ENCODE measurements at regions not wholly inside any gene's neighbourhood (a gene's known extent, or its start where the extent isn't known, plus 50 kb on each side); places are given as distances from the start of the nearest gene placed in this dataset.

DNA sequence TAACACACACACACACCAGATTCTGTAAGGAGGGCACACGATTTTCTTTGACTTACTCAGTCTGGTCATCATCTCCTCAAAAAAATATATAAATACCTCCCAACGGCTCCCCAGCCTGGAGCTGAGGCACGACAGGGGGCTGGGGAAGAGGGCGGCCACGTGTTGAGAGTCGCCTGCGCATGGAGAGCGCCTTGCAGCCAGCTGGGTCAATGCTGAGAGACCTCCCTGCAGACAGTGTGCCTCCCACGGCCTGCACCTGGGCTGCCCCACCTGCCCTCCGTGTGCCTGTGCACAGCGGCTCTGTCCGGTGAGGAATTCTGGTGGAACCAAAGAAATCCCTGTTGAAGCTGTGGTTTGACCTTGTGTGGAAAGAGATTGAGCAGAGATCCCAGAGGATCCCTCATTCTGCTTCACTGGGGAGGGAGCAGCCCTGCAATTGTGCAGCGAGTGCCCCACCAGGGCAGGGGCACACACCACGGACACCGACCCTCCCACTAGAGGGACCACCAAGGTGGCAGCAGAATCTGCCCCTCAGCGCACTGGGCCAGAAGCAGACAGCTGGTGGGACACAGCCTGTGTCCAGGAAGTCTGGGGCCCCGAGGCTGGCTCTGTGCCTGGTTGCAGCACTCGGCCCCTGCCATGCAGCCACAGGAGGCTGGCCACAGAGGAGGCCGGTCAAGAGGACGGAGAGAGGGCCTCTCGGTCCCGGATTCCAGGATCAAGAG, 150.5 kb upstream of the PPP2R2D start:
- no peak for DNase-seq (ENCODE audit: low spot score)
- TF ChIP-seq, protein P1, sequence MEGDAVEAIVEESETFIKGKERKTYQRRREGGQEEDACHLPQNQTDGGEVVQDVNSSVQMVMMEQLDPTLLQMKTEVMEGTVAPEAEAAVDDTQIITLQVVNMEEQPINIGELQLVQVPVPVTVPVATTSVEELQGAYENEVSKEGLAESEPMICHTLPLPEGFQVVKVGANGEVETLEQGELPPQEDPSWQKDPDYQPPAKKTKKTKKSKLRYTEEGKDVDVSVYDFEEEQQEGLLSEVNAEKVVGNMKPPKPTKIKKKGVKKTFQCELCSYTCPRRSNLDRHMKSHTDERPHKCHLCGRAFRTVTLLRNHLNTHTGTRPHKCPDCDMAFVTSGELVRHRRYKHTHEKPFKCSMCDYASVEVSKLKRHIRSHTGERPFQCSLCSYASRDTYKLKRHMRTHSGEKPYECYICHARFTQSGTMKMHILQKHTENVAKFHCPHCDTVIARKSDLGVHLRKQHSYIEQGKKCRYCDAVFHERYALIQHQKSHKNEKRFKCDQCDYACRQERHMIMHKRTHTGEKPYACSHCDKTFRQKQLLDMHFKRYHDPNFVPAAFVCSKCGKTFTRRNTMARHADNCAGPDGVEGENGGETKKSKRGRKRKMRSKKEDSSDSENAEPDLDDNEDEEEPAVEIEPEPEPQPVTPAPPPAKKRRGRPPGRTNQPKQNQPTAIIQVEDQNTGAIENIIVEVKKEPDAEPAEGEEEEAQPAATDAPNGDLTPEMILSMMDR (IDR thresholded peaks at IDR 0.05; ENCODE audit: extremely low read depth, missing control alignments) = no peak

DNA sequence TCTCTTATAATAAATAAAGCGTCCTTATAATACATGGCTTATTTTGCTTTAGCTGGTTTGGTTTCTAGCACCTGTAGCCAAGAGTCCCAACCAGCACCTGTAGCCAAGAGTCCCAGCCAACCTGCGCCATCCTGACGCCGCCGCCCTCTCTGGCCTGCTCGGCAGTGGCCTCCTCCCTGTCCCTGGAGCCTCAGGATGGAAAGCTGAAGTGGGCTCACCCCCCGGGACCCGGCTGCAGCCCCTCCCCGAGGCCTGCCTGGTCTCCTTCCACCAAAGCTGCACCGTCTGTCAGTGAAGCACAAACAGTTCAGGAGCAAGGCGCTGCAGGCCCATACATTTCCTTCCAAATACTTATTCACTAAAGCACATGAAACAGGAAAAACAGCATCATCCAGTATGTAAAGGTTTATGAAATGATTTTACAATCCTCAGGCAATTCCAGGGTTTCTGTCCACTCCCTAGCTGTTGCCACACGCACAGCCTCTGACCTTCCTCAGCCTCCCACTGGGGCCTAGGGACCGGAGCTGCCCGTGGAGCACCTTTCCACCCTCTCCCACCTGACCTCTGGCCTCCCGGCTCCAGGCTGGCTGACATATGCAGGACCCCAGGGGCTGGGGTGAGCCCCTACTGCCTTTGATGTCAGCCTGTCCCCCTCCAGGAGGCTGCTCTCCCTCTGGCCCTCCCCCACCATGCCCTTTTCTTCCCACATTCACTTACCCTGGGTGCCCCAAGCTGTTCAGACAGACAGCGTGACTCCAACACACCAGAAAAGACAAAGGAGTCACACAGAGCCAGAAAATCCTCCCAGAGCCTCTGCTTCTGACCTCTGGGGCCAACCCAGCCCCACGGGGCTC, 149.6 kb upstream of the PPP2R2D start:
- TF ChIP-seq, protein P1 (IDR thresholded peaks at IDR 0.05; ENCODE audit: extremely low read depth, missing control alignments) = no peak
- DNase-seq (ENCODE audit: low spot score) = no peak

DNA sequence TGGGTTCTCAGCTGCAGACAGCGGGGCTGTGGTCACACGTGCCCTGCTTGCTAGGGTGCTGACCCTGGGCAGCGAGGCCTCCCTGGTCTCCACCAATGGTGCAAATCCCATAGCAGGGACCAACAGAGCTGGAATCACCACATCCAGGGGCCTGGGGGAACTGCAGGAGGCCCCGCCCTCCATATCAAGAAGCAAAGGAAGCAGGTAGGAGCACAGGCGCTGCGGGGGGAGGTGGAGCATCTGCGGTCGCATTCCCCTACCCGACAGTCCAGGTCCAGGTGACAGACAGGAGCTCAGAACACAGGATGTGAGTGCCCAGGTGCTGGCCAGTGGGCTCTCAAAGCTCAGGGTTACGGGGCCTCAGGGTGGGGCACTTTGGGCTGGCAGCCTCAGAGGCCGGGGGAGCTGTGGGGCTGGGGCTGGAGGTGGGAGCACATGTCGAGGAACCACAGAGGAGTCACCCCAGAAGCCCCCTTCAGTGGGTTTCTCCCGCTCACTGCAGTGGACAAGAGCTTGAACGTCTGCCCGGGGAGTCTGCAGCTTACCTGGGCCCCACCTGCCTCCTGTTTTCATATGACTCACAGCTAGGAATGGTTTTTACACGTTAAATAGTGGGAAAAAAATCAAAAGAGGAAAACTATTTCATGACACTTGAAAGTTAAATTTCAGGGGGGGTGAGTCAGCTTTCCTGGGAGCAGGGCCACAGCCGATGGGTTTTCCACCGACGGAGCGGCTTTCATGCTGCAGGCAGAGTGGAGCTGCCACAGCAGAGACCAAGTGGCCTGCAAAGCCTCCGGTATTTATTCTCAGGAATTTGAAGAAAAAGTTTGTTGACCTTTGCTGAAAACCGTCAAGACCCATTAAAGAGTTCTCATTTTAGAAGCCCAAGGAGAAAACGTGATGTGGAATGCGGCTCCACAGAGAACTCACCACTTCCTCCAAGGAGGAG, 148.7 kb upstream of the PPP2R2D start:
- TF ChIP-seq, protein P1 (IDR thresholded peaks at IDR 0.05; ENCODE audit: extremely low read depth, missing control alignments) = no peak

DNA sequence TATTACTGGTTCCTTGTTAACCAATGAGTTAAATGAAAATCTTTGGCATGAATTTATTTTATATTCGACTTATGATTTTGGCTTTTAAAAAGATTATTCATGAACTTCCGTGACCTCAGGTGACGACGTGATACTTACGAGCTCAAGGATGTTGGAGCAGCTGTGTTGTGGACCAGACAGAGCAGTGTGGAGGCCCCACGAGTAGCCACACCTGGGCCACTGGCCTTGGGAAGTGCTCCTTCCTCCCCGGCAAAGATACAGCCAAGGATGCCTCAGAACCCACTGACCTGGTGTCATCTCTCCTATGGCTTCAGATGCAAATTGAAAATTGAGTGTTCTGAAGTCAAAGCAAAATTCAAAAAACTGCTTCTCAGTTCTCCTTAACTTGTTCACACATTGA, 147.5 kb upstream of the PPP2R2D start:
- no peak for DNase-seq (ENCODE audit: low spot score)

More for the DNA sequence above, 148.7 kb upstream of the PPP2R2D start:
- DNase-seq (ENCODE audit: low spot score) = no peak

DNA sequence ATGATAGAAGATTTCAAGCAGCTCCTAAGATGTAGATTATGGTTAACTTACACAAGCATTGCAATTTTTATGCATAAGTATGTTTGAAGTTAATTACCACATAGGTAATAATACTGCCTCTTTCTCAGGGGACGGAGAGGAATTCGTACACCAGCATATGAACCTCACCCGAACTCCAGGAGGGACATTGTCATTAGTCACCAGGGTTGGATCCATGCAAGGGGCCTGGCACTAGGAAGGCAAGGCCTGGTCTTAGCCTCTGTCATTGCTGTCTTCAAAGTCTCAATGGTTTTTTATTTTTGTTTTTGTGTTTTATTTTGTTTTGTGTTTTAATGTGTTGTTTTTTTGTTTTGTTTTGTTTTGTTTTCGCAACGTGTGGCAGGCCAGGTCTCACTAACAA, 145.6 kb upstream of the PPP2R2D start:
- TF ChIP-seq, protein P1 (IDR thresholded peaks at IDR 0.05; ENCODE audit: extremely low read depth, missing control alignments) = no peak
- no peak for DNase-seq (ENCODE audit: low spot score)

More for the DNA sequence above, 147.5 kb upstream of the PPP2R2D start:
- TF ChIP-seq, protein P1 (IDR thresholded peaks at IDR 0.05; ENCODE audit: extremely low read depth, missing control alignments) = no peak

DNA sequence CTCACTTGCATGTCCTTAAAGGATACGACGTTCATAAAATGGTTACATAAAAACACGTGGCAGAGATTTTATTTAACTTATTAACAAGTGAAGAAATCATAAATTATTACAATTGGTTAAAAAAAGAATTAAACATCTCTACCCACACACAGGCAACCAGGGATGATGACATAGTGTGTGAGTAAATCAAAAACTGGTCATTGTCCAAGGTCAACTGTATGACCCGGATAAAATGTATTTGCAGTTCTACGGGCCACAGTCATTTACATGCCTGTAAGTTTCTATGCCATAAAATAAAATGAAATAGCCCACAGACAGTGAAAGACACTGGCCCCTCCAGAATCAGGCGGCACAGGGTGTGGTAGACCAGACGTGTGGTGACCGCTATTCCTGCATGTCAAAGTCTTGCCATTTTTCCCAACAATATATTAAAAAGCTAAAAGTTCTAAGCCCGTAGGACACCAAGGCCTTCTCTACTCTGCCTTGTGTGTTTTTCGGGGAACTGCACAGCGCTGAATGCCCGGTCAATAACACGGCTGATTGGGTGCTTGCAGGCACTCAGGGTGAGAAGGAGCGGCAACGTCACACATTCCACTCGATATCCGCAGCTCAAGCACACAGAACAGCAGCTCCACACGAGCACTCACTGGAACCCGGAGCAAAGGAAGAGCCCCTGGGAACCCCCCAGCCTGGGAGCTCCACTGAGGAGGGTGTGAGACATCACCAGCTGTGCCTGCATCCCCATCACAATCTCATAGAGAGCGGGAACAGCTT, 143.3 kb upstream of the PPP2R2D start:
- TF ChIP-seq, protein P1 (IDR thresholded peaks at IDR 0.05; ENCODE audit: extremely low read depth, missing control alignments) = no peak
- DNase-seq (ENCODE audit: low spot score) = no peak
